ENCODE measurements at regions not wholly inside any gene's neighbourhood (a gene's known extent, or its start where the extent isn't known, plus 50 kb on each side); places are given as distances from the start of the nearest gene placed in this dataset.
A peak's percentile ranks its signal among the peaks of the same experiment; 100 is the strongest.

- DNase-seq (ENCODE audit: low read depth in 2 of 2): no peak
Observed at GRCh38 chr4:71691416-71692073, 92.3 kb downstream of the GC start.

- DNase-seq (ENCODE audit: low read depth in 2 of 2): no peak
Observed at GRCh38 chr4:71689822-71690221, 94.1 kb downstream of the GC start.

- DNase-seq (ENCODE audit: low read depth in 2 of 2): no peak
Observed at GRCh38 chr4:71687056-71687455, 96.8 kb downstream of the GC start.

- DNase-seq (ENCODE audit: low read depth in 2 of 2): no peak
Observed at GRCh38 chr4:71685975-71686374, 97.9 kb downstream of the GC start.

GRCh38 chr4:71683309-71683708 lies 100.6 kb downstream of the GC start:
- DNase-seq (ENCODE audit: low read depth in 2 of 2): no peak

- DNase-seq (ENCODE audit: low read depth in 2 of 2): peak; percentile 6 to 11
Observed at GRCh38 chr4:71680706-71681105, 103.2 kb downstream of the GC start.

- no peak for DNase-seq (ENCODE audit: low read depth in 2 of 2)
Observed at GRCh38 chr4:71677568-71677967, 106.3 kb downstream of the GC start.

- no peak for DNase-seq (ENCODE audit: low read depth in 2 of 2)
Observed at GRCh38 chr4:71669291-71669690, 114.6 kb downstream of the GC start.

GRCh38 chr4:71665358-71665757 lies 118.5 kb downstream of the GC start:
- DNase-seq (ENCODE audit: low read depth in 2 of 2): no peak

- DNase-seq (ENCODE audit: low read depth in 2 of 2): no peak
Observed at GRCh38 chr4:71664366-71664765, 119.5 kb downstream of the GC start.

GRCh38 chr4:71663780-71664179 lies 120.1 kb downstream of the GC start:
- DNase-seq (ENCODE audit: low read depth in 2 of 2): no peak

GRCh38 chr4:71659979-71660378 lies 123.9 kb downstream of the GC start:
- DNase-seq (ENCODE audit: low read depth in 2 of 2): no peak

GRCh38 chr4:71648923-71649322 lies 135.0 kb downstream of the GC start:
- no peak for DNase-seq (ENCODE audit: low read depth in 2 of 2)

GRCh38 chr4:71648448-71648847 lies 135.4 kb downstream of the GC start:
- no peak for DNase-seq (ENCODE audit: low read depth in 2 of 2)

- no peak for DNase-seq (ENCODE audit: low read depth in 2 of 2)
Observed at GRCh38 chr4:71639380-71639779, 144.5 kb downstream of the GC start.

- no peak for DNase-seq (ENCODE audit: low read depth in 2 of 2)
Observed at GRCh38 chr4:71635139-71635748, 148.6 kb downstream of the GC start.

- no peak for DNase-seq (ENCODE audit: low read depth in 2 of 2)
Observed at GRCh38 chr4:71634364-71634763, 149.5 kb downstream of the GC start.

GRCh38 chr4:71630803-71631202 lies 153.1 kb downstream of the GC start:
- DNase-seq (ENCODE audit: low read depth in 2 of 2): no peak

- DNase-seq (ENCODE audit: low read depth in 2 of 2): no peak
Observed at GRCh38 chr4:71625005-71625404, 158.9 kb downstream of the GC start.
